WTC11 (cell line): ENCODE measurements at regions not wholly inside any gene's neighbourhood (a gene's known extent, or its start where the extent isn't known, plus 50 kb on each side); places are given as distances from the start of the nearest gene placed in this dataset.

Experiments
- ZNF263 ChIP-seq: sonication (generic); formaldehyde crosslinking; IDR thresholded peaks from 2 replicates; pipeline ENCODE4 v1.8.1; 2022; ENCODE audit warnings: low read depth, mild to moderate bottlenecking, moderate library complexity, missing genetic modification reagents
- ZNF423 ChIP-seq: fragments of 250-450 bp; sonication (Bioruptor Pico); IDR thresholded peaks from 2 replicates; pipeline ENCODE4 v2.1.2; 2022; ENCODE audit warnings: mild to moderate bottlenecking, moderate library complexity

- TF ChIP-seq ZNF263 (CRISPR knock-in tag) (no peak), ZNF423 (no peak)
These were observed 290.7 kb upstream of the DDX18 start for GRCh38 chr2:117523711-117524238.
